NCI-H128 (cell line): ENCODE measurements at regions not wholly inside any gene's neighbourhood (a gene's known extent, or its start where the extent isn't known, plus 50 kb on each side); places are given as distances from the start of the nearest gene placed in this dataset.
"Not testable (repeated sequence)": the region's sequence is repeated elsewhere in the genome, so short reads cannot be mapped to it uniquely, and the experiment has no call there.

Source experiments
- DNase-seq: peaks from one replicate; lab custom pipeline; 2025; ENCODE audit not compliant: unreplicated experiment; lab: John Stamatoyannopoulos, UW

DNA sequence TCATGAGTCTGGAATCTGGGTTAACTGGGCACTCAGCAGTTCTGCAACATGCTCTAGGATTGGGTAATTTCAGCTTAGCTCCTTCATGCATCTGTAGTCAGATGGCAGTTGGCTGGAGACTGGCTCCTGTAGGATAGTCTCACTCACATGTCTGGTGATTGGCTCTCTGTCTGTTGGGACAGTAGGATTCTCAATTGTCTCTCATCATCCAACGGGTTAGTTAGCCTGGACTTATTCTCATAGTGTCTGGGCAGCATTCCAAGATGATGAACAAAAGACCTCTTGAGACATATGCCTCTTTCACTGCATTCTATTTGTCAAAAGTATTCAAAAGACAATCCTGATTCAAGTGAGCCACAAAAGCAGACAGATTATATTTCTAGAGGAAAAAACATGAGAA lies 795.6 kb upstream of the GALNTL6 start:
- DNase-seq: no peak

GRCh38 chr4:171016145-171016544 lies 797.1 kb upstream of the GALNTL6 start:
- DNase-seq: no peak

- no peak for DNase-seq
Observed at GRCh38 chr4:171015441-171015840, 797.8 kb upstream of the GALNTL6 start.

DNA sequence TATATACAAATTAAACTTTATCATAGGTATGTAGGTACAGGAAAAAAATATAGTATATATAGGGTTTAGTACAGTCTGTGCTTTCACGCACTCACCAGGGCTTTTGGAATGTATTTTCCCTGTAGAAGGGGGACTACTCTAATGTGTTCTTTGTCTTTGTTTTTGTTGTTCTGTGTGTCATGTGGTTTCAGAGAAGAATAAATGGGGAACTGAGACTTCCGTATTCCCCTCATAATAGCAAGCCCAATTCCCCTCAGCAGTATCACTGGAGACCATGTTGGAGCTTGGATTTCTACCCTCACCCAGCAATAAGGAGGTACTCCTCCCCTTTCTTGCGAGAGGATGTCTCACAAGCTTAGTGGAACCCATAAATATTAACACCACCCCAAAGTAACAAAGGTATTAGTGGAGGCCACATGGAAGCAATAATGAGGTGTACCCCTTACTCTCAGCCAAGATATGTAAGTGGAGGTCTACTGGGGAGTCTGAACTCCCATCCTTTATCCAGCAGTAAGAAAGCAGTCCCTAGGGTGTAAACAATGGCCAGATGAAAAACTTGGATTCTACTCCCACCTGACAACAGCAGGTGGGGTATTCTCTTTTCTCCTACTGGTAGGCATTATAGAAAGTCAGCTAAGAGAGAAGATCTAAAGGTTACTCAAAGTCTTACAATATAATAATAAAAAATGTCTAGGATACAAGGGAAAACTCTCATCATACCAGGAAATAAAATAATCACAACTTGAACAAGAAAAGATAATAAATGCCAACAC lies 805.4 kb upstream of the GALNTL6 start:
- DNase-seq: no peak

- DNase-seq: no peak
Observed at GRCh38 chr4:171002246-171002645, 811.0 kb upstream of the GALNTL6 start.

- DNase-seq: no peak
Observed at GRCh38 chr4:170990989-170991589, 822.1 kb upstream of the GALNTL6 start.

- DNase-seq: no peak
Observed at GRCh38 chr4:170988446-170988845, 824.8 kb upstream of the GALNTL6 start.

- no peak for DNase-seq
Observed at GRCh38 chr4:170979736-170980135, 833.5 kb upstream of the GALNTL6 start.

GRCh38 chr4:170978990-170979389 lies 834.2 kb upstream of the GALNTL6 start:
- no peak for DNase-seq

DNA sequence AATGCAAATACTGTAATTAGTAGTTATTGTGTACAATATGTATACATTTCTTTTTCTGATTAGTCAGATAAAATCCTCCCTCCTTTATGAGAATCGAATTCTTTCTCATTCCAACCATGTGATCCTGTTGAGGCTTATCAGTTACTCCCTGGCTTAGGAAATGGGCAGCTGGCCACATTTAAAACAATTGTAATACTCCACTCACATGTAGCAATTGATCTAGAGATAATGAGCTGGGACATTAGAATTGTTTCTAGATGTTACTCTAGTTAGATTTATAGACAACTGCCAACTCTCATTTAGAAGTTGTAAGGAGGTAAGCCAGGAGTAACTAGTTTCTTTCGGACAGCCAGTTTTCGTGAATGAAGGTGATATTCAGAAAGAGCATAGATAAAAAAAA lies 859.3 kb upstream of the AADAT start:
- DNase-seq: no peak

DNA sequence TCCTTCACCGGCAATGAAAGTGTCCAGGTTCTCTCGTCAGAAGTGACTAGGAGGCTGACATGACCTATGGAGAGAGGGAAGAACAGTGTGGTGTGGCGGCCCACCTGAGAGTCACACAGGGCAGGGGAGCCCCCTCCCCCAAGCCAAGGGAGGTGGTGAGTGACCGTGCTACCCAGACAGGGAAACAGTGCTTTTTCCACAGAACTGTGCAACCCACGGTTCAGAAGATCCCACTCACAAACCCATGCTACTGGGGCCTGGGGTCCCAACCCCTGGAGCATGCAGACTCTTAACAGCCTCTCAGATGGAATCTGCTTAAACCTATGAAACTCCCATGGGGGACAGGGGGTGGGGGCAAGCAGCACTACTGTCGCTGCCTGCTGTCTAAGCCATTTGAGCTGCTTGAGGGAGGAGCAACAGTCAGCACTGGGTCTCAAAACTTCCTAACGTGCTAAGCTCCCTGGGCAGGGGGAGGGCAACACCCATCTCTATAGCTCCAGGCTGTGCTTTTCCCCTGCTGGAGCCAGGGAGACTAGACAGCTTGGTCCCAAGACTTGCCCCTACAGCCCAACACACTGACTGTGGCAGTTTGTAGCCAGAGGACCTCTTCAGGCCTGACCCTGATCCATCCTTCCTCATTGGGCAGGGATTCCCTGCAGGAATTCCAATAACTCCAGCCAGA lies 850.4 kb upstream of the AADAT start:
- no peak for DNase-seq

- no peak for DNase-seq
Observed at GRCh38 chr4:170938588-170938987, 848.8 kb upstream of the AADAT start.

GRCh38 chr4:170931321-170931720 lies 841.6 kb upstream of the AADAT start:
- no peak for DNase-seq

GRCh38 chr4:170888660-170889059 lies 798.9 kb upstream of the AADAT start:
- no peak for DNase-seq

- no peak for DNase-seq
Observed at GRCh38 chr4:170887396-170887795, 797.6 kb upstream of the AADAT start.

DNA sequence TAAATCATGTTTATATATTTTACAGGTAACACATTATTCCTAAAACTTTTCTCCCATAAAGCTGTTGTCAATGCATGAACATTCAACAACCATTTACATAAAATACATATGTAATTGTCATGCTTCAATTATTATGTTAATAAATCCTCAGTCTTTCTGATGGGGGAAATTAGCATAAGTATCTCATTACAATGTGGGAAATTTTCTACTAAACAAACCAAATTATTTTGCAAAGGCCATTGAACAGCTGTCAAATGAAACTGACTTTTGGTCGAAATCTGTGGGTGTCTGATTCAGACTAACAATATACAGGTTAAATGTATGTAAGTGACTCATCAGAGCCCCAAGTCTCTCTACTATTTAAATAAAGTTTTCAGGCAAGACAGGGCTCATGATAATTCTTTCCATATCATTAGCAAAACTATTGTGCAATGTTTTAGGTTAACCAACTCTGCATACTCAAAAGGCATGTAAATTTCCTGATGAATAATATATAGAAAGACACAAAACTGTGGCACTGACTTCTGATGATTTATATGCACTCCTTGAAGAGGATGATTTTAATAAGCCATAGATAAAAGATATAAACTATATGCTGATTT lies 795.3 kb upstream of the AADAT start:
- no peak for DNase-seq

GRCh38 chr4:170881646-170882045 lies 791.9 kb upstream of the AADAT start:
- not testable (repeated sequence) for DNase-seq

- no peak for DNase-seq
Observed at GRCh38 chr4:170875868-170876267, 786.1 kb upstream of the AADAT start.

DNA sequence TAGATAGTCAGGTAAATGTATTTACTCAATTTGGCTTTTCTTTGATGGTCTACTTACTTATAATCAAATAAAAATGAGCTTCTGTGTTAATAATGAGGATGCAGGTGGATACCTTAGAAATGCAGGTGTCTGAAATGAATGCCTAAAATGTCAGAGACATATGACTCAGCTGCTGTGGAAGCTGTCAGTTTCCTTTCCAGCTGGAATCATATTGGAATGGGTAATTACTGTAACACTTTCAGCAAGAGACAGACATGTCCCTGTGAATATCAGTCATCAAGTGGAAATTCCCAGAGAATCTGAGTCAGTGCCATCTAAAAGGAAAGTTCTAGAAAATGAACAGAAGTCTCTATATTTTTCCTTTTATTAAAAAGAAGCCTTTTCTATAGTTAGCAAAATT lies 783.0 kb upstream of the AADAT start:
- DNase-seq: no peak

DNA sequence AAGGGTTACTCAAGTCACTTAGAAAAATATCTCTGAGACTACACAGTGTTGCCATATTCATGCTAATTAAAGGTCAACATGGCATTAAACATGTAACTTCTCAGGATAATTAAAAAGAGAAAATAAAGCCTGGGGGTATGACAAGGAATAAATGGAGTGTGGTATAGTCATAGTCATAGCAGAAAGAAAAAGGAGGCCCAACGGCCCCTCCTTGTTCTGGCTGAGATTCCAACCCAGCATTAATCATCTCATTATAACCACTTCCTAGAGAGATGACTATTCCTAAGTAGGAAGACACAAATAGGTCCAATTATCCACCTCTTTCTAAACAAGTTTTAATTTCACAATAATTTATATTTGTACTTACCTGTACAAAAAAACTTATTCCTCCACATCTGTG lies 778.4 kb upstream of the AADAT start:
- DNase-seq: no peak

GRCh38 chr4:170854097-170854496 lies 764.3 kb upstream of the AADAT start:
- no peak for DNase-seq
